Panc1 (cell line): ENCODE measurements at regions not wholly inside any gene's neighbourhood (a gene's known extent, or its start where the extent isn't known, plus 50 kb on each side); places are given as distances from the start of the nearest gene placed in this dataset.

Experiments
- ATAC-seq: fragments of 200-7000 bp; cut with Tn5 transposase; 2 replicates; pipeline ENCODE4 v1.9.1; 2020; ENCODE audit warnings: mild to moderate bottlenecking, moderate library complexity
- BruUV-seq: library from RNA; stranded (reverse); fragments of 400-500 nt; replicated peaks from 2 replicates; lab custom pipeline; 2021; lab: Mats Ljungman, UMichigan
- CTCF ChIA-PET: fragments of 300-600 bp; sonication (Branson Sonifier 250); formaldehyde crosslinking; loops from one replicate; lab custom pipeline; 2022; ENCODE audit warnings: antibody characterized with exemption; lab: Charles Lee
- POLR2A ChIA-PET: fragments of 300-600 bp; sonication (Branson Sonifier 250); formaldehyde crosslinking; loops from one replicate; lab custom pipeline; 2022; ENCODE audit warnings: antibody characterized with exemption; lab: Charles Lee
- DNase-seq: peaks from one replicate; pipeline ENCODE4 v3.0.0-alpha.2; 2010; ENCODE audit warnings: low read depth, low spot score
- H3K27ac ChIP-seq: 2 replicates; pipeline ENCODE4 v1.5.1; 2011; ENCODE audit warnings: mild to moderate bottlenecking, low read length, inconsistent platforms
- H3K27me3 ChIP-seq: fragments of 200-500 bp; sonication (Bioruptor generic); 2 replicates; pipeline ENCODE4 v1.6.0; 2014; ENCODE audit warnings: low read length, inconsistent platforms; ENCODE audit not compliant: control insufficient read depth, insufficient read depth
- H3K36me3 ChIP-seq: fragments of 200-500 bp; sonication (Bioruptor generic); 2 replicates; pipeline ENCODE4 v1.5.1; 2014; ENCODE audit warnings: inconsistent platforms, mild to moderate bottlenecking, low read length, moderate library complexity; ENCODE audit not compliant: control insufficient read depth, insufficient read depth
- H3K4me1 ChIP-seq: 2 replicates; pipeline ENCODE4 v1.5.1; 2011; ENCODE audit warnings: inconsistent platforms, mild to moderate bottlenecking, low read length, moderate library complexity; ENCODE audit not compliant: control insufficient read depth, insufficient read depth
- H3K4me3 ChIP-seq, 2 experiments: 2 replicates each; pipeline ENCODE4 v1.5.1; 2011 to 2012; ENCODE audit warnings: low read depth in 2 of 2, low read length in 2 of 2, mild to moderate bottlenecking in 2 of 2, inconsistent platforms in 1 of 2, moderate library complexity in 1 of 2
- H3K9me3 ChIP-seq: fragments of 200-500 bp; sonication (Bioruptor generic); 2 replicates; pipeline ENCODE4 v1.5.1; 2014; ENCODE audit warnings: low read depth, mild to moderate bottlenecking, inconsistent platforms, low read length, moderate library complexity; ENCODE audit not compliant: control insufficient read depth, insufficient read depth
- CTCF ChIP-seq: fragments of 450-650 bp; IDR thresholded peaks from 2 replicates; pipeline ENCODE4 v1.5.1; 2017; ENCODE audit warnings: mild to moderate bottlenecking
- POLR2AphosphoS5 ChIP-seq: IDR thresholded peaks from 2 replicates; pipeline ENCODE4 v1.6.1; 2012; ENCODE audit warnings: mild to moderate bottlenecking, low read depth, low read length, moderate library complexity
- REST ChIP-seq, 2 experiments: IDR thresholded peaks; 2 replicates each; pipeline ENCODE4 v1.6.1; 2011 to 2012; ENCODE audit warnings: low read depth in 2 of 2, control low read depth in 1 of 2, low read length in 1 of 2, mild to moderate bottlenecking in 1 of 2, moderate library complexity in 1 of 2; ENCODE audit not compliant: insufficient read depth in 1 of 2
- SIN3A ChIP-seq: IDR thresholded peaks from 2 replicates; pipeline ENCODE4 v1.6.1; 2012; ENCODE audit warnings: low read depth, mild to moderate bottlenecking, low read length, moderate library complexity, borderline replicate concordance; ENCODE audit not compliant: insufficient read depth
- TCF7L2 ChIP-seq: IDR thresholded peaks from 2 replicates; pipeline ENCODE4 v1.6.1; 2011; ENCODE audit warnings: mild to moderate bottlenecking, low read depth, low read length, inconsistent platforms
- in situ Hi-C: cut with HindIII; loops from 2 replicates; pipeline ENCODE4 v1.10.0; 2016; ENCODE audit warnings: low sequenced_read_pairs, low pct_unique_long_range_greater_than_20kb
- intact Hi-C: fragments of 100-400 bp; cut with micrococcal nuclease; formaldehyde crosslinking; loops from one replicate; pipeline ENCODE4 v1.10.0; 2022; ENCODE audit not compliant: unreplicated experiment

DNA sequence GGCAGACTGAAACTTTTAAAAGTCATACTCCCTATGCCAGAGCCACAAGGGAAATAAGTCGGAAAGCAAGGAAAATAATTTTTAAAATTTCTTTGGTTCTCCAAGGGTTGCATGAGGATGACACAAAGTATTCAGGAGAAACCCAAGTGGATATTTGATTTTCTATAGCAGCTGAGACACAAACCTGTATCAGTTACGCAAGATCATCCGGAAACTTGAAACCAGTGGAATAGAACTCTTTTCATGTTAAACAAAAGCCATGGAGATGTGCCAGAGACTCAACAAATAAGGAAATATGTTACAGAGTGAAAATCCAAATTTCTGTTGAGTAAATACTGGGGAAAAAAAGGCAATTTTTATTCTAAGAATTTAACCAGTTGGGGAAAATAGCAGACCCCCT lies 294.7 kb downstream of the KIF2B start:
- Histone ChIP-seq H3K9me3 (no peaks in the 10 kb centered on the region), H3K4me1 (no peaks in the 10 kb centered on the region), H3K27me3 (no peaks in the 10 kb centered on the region), H3K27ac (no peak overlapping the region), H3K4me3 (no peak overlapping the region), H3K36me3 (no peaks in the 10 kb centered on the region)
- DNase-seq (no peak), ATAC-seq (no peak)
- no TSS peak for BruUV-seq
- in situ Hi-C loops (no loop called here), intact Hi-C loops (no loop called here)
- TF ChIP-seq POLR2AphosphoS5: no peak
- ChIA-PET CTCF (no interaction called here), POLR2A (no interaction called here)

GRCh38 chr17:54124456-54124855 lies 301.7 kb downstream of the KIF2B start:
- POLR2A ChIA-PET: no interaction called here
- DNase-seq (no peak), ATAC-seq (no peak)
- Histone ChIP-seq H3K4me1 (no peaks in the 10 kb centered on the region), H3K27ac (no peak overlapping the region), H3K4me3 (no peak overlapping the region), H3K36me3 (no peaks in the 10 kb centered on the region), H3K9me3 (no peaks in the 10 kb centered on the region), H3K27me3 (no peaks in the 10 kb centered on the region)
- CTCF ChIA-PET: no interaction called here
- TF ChIP-seq TCF7L2: no peak
- no peak for TF ChIP-seq SIN3A
- TF ChIP-seq CTCF: no peak
- TF ChIP-seq REST (IDR thresholded peaks at IDR 0.05; ENCODE audit: insufficient read depth in 1 of 2, low read depth in 2 of 2, low read length in 1 of 2): no peak
- TF ChIP-seq POLR2AphosphoS5: no peak
- no TSS peak for BruUV-seq
- in situ Hi-C loops: no loop called here
- intact Hi-C loops: no loop called here

- H3K4me1 ChIP-seq: no peaks in the 10 kb centered on the region
- intact Hi-C loops (no loop called here), in situ Hi-C loops (no loop called here)
- no peak for ATAC-seq
- H3K27ac ChIP-seq: no peak overlapping the region
- H3K27me3 ChIP-seq: no peaks in the 10 kb centered on the region
- H3K4me3 ChIP-seq: no peak overlapping the region
- no peak for DNase-seq
- TF ChIP-seq SIN3A (no peak), TCF7L2 (no peak), CTCF (no peak), POLR2AphosphoS5 (no peak), REST (IDR thresholded peaks at IDR 0.05; ENCODE audit: insufficient read depth in 1 of 2, low read depth in 2 of 2, low read length in 1 of 2) (no peak)
- no TSS peak for BruUV-seq
- H3K9me3 ChIP-seq: no peaks in the 10 kb centered on the region
- POLR2A ChIA-PET: no interaction called here
- CTCF ChIA-PET: no interaction called here
- no peaks in the 10 kb centered on the region for H3K36me3 ChIP-seq
These were observed 330.7 kb downstream of the KIF2B start for GRCh38 chr17:54153423-54153822.
